ENCODE measurements at regions not wholly inside any gene's neighbourhood (a gene's known extent, or its start where the extent isn't known, plus 50 kb on each side); places are given as distances from the start of the nearest gene placed in this dataset.
A peak's percentile ranks its signal among the peaks of the same experiment; 100 is the strongest.

DNA sequence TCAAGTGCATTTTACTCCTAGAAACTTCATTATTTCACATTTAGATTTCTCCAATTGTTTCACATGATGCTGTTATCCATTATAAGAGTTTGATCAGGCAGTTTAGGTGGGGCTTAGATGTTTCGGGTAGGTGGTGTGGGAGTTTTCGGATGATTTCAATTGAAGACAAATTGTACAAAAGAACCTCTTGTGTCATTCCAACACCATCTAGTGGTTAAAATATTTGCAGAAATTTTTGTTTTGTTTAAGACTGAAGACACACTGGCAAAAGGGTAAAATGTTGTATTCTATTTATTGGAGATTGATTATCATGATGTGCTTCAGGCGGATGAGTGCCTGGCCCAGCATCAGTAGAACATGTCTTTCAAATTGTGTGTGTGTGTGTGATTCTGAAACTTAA is 212.7 kb downstream of the SH3BGRL start:
- H3K4me3 ChIP-seq (replicated peaks in 1 of 4; ENCODE audit: control extremely low read depth in 1 of 4, insufficient read depth in 1 of 4, low read depth in 3 of 4, low read length in 4 of 4): no peak overlapping the region
- DNase-seq (ENCODE audit: low read depth in 2 of 2): peak in 1 of 2 donors; percentile 3

More for the DNA sequence above, 212.7 kb downstream of the SH3BGRL start:
- H3K36me3 ChIP-seq (ENCODE audit: control insufficient read depth, insufficient read depth, low read length): no peaks in the 10 kb centered on the region
- no peak overlapping the region for H3K4me2 ChIP-seq (ENCODE audit: extremely low read depth, insufficient read depth, low read length)
- no peak overlapping the region for H3K27ac ChIP-seq (ENCODE audit: insufficient read depth, low read length)
- H3K4me1 ChIP-seq (ENCODE audit: control insufficient read depth, extremely low read depth, insufficient read depth, low read length): no peaks in the 10 kb centered on the region
- H2AFZ ChIP-seq (ENCODE audit: low read length): no peak overlapping the region
- TF ChIP-seq, protein P1, sequence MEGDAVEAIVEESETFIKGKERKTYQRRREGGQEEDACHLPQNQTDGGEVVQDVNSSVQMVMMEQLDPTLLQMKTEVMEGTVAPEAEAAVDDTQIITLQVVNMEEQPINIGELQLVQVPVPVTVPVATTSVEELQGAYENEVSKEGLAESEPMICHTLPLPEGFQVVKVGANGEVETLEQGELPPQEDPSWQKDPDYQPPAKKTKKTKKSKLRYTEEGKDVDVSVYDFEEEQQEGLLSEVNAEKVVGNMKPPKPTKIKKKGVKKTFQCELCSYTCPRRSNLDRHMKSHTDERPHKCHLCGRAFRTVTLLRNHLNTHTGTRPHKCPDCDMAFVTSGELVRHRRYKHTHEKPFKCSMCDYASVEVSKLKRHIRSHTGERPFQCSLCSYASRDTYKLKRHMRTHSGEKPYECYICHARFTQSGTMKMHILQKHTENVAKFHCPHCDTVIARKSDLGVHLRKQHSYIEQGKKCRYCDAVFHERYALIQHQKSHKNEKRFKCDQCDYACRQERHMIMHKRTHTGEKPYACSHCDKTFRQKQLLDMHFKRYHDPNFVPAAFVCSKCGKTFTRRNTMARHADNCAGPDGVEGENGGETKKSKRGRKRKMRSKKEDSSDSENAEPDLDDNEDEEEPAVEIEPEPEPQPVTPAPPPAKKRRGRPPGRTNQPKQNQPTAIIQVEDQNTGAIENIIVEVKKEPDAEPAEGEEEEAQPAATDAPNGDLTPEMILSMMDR (conservative IDR thresholded peaks at IDR 0.05 in 1 of 2, IDR thresholded peaks at IDR 0.05 in 1 of 2; ENCODE audit: low read depth in 1 of 2, low read length in 2 of 2): no peak
- TF ChIP-seq EZH2 (IDR thresholded peaks at IDR 0.05; ENCODE audit: low read length, missing control alignments): no peak
- H3K79me2 ChIP-seq (ENCODE audit: control insufficient read depth, insufficient read depth, low read length): no peaks in the 10 kb centered on the region
- no peaks in the 10 kb centered on the region for H3K9me3 ChIP-seq (ENCODE audit: control insufficient read depth, insufficient read depth, low read depth, low read length)
- no peaks in the 10 kb centered on the region for H4K20me1 ChIP-seq (ENCODE audit: control insufficient read depth, extremely low read depth, insufficient read depth, low read length)
- no peaks in the 10 kb centered on the region for H3K27me3 ChIP-seq (ENCODE audit: control insufficient read depth, insufficient read depth, low read length)
- no peak overlapping the region for H3K9ac ChIP-seq (ENCODE audit: insufficient read depth, low read length)
